ENCODE measurements at regions not wholly inside any gene's neighbourhood (a gene's known extent, or its start where the extent isn't known, plus 50 kb on each side); places are given as distances from the start of the nearest gene placed in this dataset.

DNA sequence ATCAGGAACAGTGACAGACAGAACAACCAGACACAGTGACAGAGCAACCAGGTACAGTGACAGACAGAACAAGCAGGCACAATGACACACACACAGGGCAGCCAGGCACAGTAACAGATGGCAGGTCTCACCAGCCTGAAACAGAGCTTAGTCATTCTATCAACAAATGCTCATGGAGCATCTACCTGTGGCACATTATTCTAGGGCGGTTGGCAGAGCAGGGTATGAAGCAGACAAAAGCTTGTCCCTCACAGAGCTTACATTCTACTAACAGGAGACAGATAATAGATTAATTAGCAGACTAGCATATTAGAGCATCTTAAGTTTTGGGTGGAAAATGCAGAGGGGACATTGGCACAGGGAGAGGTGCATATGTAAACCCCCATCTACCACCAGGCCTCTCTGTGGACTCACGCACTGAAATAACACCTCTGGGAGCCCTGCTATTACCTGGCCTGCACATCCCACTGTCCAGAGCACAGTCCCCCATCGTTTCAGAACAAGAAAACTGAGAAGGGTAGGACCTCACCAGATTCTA is 64.1 kb upstream of the RAB6C start:
- TF ChIP-seq POLR2A (IDR thresholded peaks at IDR 0.05; ENCODE audit: low read depth, low read length), result no peak
- no peak for TF ChIP-seq POLR2AphosphoS5 (IDR thresholded peaks at IDR 0.05; ENCODE audit: low read depth, low read length)
- no peak for TF ChIP-seq TAF1 (IDR thresholded peaks at IDR 0.05; ENCODE audit: low read depth, low read length)
- no peak for TF ChIP-seq SPI1 (IDR thresholded peaks at IDR 0.05; ENCODE audit: low read depth, low read length)
